Left kidney (tissue), 1 donor: ENCODE measurements at regions not wholly inside any gene's neighbourhood (a gene's known extent, or its start where the extent isn't known, plus 50 kb on each side); places are given as distances from the start of the nearest gene placed in this dataset.

Experiments
- DNase-seq: peaks from one replicate; pipeline ENCODE4 v3.0.0-alpha.2; 2013

DNA sequence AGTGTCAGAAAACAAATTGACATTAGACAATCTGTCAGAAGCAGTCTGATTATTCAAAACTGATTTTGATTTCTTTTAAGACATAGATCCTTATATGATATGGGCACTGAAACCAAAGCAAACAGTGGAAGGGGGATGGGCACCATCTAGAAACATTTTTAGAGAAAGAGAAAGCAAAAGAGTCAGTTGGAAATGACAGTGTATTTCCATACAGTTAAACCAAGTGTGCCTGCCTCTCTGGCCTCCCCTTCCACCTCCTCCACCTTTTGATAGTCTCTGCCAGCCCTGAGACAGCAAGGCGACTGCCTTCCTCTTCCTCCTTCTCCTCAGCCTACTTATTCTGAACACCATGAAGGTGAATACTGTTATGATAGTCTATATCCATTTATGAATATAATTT is 949.7 kb downstream of the AMY1C start:
- DNase-seq: no peak

DNA sequence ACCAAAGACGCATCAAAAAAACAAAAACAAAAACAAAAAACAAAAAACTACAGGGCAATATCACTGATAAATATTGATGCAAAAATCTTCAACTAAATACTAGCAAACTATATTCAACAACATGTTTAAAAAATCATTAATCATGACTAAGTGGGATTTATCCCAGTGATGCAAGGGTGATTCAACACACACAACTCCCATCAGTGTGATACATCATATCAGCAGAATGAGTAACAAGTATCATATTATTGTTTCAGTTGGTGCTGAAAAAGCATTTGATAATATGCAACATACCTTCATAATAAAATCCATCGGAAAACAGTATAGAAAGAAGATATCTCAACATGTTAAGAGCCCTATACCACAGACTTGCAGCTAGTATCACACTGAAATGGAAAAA is 953.0 kb downstream of the AMY1C start:
- DNase-seq: no peak

DNA sequence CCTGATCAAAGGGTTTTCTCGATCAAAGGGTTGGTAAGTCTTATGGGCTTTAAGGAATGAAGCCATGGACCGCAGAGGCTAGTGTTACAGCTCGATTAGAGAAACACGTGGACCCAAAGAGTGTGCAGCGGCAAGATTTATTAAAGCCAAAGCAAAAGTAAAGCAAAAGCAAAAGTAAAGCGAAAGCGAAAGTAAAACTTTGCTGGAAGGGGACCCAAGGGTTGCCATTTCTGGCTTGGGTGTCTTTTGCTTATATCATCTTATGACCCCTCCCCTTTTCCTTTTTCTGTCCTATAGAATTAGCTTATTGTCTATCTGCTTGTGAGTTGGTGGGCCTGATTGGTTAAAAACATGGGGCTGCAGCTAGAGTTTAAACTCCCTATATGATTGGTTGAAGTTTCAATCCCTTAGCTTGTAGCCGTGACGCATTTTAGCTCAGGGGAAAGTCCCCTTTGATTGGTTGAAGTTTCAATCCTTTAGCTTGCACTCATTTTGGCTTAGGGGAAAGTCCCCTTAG is 957.0 kb downstream of the AMY1C start:
- DNase-seq: no peak

DNA sequence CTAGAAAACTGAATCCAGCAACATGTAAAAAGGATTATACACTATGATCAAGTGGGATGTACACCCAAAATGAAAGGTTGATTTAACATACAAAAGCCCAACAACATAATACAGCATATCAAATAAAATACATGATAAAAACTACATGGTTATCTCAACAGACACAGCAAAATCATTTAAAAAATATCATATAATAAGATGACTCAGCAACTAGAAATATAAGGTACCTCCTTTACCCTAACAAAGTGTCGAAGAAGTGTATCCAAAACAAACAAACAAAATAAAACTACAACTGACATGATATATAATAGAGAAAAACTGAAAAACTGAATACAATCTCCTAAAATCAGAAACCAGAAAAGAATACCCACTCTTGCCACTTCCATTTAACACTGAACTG is 969.1 kb downstream of the AMY1C start:
- DNase-seq: no peak

DNA sequence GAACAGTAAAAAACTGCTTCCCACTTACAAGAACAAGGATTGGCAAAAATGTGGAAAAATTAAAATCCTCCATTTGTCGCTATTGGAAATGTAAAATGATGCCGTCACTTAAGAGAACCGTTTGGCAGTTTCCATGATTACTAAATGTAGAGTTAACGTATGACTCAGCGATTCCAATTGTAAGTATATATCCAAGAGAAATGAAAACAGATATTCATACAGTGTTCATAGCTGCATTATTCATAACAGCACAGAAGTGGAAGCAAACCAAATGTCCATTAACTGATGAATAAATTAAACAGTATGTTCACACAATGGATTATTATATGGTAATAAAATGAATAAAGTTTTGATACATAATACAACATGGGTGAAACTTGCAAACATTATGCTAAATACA is 971.0 kb downstream of the AMY1C start:
- DNase-seq: no peak

DNA sequence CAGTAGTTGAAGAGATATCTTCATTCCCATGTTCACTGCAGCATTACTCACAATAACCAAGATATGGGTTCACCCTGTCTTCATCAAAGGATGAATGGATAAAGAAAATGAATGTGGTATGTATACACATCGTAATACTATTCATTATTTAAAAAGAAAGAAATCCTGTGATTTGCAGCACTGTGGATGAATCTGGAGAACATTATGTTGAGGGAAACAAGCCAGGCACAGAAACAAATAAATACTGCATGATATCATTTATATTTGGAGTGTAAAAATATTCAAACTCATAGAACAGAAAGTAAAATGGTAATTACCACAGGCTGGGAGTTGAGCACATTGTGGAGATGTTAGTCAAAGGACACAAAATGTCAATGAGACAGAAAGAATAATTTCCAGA is 977.2 kb downstream of the AMY1C start:
- DNase-seq: no peak

DNA sequence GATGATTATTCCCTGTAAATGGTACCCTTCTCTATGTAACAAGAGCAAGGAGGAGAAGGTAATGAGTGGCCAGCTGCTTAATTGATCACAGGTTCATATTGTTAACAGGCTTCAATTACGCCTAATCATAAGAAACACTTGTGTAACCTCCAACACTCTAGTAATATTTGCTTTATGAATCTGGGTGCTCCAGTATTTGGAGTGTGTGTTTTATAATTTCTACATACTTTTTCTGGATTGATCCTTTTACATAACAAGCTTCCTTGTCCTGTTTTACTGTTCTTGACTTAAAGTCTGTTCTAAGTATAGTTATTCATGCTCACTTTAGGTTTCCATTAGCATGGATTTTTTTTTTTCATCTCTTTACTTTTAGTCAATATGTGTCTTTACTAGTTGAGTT is 984.2 kb downstream of the AMY1C start:
- no peak for DNase-seq

DNA sequence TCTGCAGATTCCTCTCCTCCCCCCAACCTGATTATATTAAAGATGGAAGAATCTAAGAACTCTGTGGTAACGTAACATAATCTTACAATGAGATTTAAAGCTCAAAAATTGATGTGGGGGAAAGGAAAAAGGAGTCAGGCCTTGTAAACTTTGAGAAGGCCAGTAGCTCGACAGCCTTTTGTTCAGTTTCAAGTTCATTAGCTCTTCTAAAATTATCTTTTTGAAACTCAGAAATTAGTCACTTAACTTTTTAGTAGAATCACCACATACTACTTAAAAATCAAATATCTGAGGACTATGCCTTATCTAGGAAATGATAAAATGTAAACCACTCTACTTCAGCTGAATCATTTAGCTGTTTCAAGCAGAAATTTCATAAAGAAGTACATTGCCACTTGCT is 996.2 kb downstream of the AMY1C start:
- DNase-seq: no peak

DNA sequence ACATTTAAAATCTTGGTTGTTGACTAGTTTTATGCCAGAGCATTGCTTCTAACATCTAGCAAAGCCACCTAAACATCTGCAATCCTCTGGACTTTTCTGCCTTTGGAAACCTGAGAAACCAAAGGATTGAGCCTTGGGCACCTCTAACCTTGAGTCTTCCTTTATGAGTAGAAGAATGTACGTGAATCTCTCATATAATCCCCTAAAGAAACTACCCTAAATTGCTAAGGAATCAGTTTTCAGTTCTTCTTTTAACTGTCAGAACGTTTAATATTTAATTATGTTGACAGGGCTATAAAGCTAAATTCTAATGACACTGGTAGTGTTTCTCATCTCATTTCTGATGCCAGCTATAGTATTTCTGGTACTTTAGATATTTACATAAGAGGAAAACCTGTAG is 997.3 kb downstream of the AMY1C start:
- DNase-seq: no peak

DNA sequence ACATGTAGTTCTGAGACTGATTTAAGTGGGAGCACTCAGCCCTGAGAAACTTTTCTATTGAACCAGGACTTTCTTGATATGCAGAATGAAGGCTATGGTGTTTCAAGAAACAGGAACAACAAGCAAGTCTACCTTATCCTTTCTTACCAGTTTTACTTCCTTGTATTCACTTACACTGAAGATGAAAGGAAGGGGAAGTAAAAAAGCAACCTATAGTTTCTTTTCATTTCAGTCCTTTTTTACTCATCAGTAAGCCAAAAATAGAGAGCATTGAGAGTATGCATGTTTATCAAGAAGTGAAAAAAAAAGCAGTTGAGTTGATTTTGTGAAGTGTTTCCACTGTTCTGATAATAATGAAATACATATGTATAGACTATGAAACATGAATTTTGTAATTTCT is 1010.3 kb downstream of the AMY1C start:
- DNase-seq: no peak

DNA sequence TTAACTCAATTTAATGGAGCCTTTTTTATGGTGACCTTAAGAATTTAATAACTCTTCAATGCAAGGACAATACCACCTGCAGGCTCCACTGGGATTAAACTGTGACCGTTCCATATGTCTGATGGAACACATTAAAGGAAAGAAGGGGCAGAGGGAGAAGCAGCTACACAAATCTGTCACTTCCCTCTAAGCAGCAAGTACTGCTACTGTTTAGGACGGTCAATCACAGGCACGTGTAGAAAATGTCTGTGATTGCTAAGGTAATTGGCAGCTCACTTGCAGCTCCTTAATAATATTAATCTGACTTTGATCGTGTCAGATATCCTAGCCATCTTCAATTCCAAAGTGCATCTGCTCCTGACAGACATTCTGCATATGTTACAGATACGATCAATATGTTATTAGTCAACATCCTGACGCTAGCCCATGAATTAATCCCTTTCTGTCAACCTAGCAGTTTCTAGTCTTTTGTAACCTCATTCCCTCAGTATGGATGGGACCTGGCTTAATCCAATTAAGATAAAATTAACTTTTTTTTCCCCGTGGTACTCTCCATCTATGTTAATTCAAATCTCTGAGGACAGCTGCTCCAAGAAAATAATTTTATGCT is 1012.4 kb downstream of the AMY1C start:
- no peak for DNase-seq

DNA sequence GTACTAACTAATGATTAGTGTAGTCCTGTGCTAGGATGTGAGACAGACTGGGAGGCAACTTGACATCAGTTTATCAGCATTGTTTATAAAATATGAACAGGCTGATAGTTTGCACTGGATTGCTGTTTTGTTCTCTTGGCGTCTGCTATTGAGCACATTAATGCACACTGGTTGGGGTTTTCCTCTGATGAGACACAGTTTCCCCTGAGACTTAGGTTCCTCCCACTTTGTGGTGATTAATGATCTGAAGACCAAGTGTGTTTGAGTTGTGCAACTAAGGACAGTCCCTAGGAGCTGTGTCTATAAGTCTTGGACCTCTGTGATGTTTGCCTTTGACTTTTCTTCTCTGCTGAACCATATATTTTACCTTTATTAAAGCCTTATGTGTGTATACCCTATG is 1015.4 kb downstream of the AMY1C start:
- no peak for DNase-seq

DNA sequence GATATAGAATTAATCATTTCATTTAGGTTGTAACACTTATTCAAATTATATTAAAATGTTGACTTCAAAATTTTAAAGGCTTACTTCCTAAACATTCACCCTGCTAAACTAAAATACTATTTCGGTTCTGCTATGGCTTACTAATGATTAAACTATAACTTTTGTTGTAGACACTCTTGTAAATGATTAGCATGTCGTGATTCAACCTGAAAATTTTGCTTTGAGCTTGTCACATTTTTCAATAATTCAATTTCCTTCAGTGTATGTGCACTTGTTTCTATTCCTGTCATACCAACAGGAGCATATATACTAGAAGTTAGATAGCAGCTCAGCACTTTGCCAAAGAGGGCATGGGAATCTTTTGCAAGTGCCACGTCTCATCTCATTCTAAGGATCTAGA is 1018.8 kb downstream of the AMY1C start:
- DNase-seq: no peak

DNA sequence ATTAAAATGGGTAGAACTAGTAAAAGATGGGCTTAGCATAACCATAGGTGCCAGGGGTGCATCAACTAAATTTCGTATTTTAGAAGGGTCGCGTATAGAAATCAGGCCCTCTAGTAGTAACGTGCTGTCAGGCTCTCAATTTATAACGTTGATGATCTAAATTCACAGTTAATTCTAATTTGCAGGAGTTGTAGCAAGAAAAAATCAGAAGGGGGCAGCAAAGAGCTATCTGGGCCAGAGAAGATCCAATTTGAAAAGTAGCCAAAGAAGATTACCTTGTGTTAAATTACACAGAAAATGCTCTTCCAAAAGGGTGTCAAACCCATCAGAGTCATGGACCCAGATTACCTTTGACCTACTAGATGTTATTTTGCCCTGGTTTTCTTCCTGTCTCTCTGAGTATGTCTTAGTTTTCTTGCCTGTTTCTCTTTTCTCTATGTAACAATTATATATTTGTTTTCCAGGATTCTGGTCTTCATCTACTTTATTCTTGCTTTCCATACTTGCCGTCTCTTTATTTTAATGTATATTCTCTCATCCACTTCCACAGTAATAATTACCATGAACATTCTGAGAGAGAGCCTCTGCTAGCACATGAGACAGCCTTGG is 1030.9 kb downstream of the AMY1C start:
- DNase-seq: peak; percentile 22

DNA sequence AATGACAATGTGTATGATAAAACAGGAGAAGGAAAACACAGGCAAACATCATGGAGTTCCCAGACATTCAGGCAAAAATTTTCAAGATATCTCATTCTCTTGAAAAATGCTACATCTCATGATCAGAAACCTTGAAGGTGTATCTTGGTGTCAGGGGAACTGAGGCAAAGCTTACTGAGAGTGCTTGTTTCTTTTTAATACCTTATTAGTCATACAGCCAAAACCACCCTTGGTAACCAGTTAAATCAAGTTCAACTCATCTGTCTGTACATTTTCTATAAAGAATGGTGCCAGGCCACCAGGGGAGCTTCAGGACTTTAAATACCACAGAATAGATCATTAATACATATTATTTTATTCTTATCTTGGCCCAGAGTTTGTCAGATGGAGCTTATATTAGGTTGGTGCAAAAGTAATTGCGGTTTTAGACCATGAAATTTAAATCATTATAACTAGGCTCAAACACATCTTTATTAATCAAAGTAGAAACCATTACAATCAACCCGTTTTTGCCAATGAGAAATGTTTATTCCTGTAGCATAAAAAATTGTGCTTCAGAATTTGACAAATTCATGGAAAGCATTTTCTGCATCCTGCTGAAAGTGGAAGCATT is 1036.0 kb downstream of the AMY1C start:
- no peak for DNase-seq

DNA sequence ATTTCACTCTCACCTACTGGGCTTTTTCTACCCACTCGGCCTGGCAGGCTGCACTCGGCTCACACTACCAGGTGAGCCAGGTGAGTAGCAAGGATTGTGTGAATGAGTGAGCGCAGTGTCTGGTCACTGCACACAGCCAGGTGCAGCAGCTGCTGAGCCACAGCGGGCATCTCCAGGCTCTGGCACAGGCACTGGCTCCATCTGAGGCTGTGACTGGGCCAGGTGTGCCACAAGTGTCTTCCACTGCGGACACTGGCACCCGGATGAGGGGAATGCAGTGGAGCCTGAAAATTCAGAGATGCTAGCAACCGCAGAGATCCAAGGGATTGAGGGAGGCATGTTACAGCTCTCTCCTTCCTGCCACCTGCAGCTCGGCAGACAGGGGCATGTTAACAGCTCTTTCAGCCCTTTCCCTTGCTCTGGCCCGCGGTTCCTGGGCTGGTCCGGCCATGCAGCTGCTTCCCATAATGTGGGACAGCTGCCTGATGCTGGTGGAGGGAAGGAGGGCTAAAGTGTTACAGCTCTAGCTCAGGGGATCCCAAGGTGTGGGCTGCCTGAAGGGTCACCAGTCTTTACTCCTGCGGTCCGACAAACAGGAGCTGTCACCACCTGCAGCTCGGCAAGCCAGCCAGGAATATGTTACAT is 1038.3 kb downstream of the AMY1C start:
- no peak for DNase-seq

DNA sequence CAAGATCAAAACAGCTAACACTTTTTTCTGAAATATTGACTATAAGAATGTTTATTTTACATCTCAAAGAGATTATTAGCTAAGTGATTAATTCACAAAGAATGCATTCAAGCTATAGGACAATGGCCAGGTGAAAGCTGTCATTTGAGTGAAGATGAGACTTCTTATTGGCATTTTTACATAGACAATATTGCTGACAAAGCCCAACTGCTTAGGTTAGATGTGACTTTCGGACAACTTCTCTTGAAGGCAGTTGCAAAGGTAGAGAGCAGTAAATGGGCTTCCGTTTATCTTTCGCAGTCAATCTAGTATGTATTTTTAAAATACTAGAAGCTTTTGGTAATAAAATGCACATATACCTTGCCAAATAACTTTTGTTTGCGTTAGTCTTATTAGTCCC is 1041.3 kb downstream of the AMY1C start:
- no peak for DNase-seq

DNA sequence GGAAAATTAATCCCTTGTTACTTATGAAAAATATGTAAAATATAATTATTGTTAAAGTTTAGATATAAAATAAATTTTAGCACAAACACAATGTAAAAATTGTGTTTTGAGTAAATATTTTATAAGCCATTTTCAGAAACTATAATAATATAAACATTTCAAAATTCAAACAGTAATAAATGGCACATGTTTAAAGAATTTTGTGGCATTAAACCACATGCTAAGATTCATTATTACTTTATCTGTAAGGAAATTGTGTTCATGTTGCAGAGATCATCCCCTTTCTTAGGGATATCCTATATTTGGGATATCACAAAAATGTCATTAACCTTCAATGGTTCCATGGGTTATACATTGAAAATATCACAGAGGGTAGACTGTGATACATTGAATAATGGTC is 1044.3 kb downstream of the AMY1C start:
- DNase-seq: no peak

DNA sequence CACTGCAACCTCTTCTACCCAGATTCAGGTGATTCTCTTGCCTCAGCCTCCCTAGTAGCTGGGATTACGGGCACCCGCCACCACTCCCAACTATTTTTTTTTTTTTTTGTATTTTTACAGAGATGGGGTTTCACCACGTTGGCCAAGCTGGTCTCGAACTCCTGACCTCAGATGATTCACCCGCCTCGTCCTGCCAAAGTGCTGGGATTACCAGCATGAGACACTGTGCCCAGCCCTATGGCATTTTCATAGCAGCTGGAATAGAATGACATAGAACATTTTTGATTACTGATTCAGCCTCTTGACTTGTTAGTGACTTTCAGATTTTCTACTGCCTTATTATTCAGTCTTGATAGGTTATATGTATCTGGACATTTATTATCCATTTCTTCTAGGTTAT is 1046.2 kb downstream of the AMY1C start:
- no peak for DNase-seq

DNA sequence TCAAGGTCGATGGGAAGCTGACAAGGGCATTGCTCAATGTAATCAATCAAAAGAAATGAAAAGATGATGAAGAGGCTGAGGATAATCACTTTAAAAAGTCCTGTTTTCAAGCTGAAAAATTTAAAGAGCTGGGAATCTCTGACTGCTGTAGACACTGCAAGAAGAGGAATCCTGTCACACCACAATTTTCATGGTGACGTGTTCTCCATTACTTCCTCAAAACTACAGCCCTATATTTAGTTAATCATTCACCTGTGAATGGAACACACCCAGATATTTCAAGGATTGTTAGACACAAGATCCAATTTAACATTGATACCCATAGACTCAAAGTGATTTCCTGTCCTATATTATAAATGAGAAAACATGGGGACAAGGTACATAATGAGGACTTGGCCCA is 1048.3 kb downstream of the AMY1C start:
- DNase-seq: no peak

DNA sequence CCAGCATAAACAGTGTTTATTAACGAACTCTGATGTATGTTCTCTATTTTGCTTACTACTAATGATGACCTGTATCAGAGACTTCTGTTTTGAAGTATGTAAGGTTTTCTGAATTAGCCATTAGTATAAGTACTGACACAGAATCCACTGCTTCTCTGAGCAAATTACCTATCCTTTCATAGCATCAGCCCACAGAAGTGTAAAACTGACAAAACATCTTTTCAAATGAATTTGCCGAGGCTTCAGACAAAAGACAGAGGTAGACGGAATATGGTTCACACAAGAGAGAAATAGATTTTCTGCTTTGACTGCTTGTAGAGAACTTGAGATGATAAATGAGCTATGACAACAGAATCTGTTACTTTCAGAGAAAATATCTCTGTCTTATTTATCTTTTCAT is 1051.6 kb downstream of the AMY1C start:
- no peak for DNase-seq

DNA sequence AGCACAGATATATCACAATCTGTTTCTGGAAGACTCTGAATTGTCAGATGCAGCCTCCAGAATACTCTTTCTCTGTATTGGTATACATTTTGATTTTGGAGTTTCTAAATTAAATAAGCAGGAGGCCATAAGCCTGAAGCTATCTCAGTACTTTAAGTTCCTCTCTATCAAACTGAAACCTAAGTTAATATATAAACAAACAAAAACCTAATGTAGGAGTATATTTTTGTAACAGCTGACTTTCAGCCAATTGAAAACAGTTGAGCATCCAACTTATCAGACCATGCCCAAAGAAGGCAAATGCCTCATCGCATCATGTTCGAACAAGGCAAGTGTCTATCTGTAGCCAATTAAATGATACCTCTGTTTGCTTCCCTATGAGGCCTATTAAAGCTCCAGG is 1054.4 kb downstream of the AMY1C start:
- DNase-seq: no peak

DNA sequence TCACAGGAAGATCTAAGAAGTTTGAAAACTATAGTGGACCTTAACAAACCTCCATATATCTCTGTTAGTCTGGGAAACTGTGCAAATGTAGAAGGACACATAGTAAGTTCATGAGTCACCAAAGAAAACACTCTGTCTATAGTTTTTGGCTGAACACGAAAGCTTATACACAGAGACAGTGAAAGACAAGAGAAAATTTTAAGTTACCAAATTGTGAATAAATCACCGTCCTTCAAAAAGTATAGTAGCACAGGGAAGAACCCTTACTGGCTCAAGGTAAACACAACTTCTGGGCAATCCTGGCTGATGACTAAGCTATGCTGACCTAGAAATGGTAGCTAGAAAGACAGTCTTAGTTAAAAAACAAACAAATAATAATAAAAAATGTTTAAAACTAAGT is 1057.9 kb downstream of the AMY1C start:
- no peak for DNase-seq

DNA sequence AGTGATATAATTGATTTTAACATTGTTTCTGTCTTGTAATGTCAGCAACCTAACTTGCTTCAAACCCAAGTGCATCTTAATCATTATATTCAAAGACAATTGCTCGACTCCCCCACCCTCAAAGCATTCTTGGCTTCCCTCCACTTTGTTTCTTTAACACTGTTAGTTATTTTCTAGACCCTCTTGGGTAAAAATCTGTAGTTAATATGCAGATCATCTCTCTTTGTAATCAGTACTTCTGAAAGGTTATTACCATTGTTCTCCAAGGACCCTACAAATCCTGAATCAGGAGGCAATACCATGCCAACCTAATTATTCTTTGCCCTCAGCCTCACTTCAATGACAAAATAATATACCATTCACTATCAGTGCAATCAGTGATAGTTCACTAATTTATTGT is 1075.7 kb downstream of the AMY1C start:
- no peak for DNase-seq
